HG03457 (cell line): ENCODE measurements at regions not wholly inside any gene's neighbourhood (a gene's known extent, or its start where the extent isn't known, plus 50 kb on each side); places are given as distances from the start of the nearest gene placed in this dataset.
"Not testable (repeated sequence)": the region's sequence is repeated elsewhere in the genome, so short reads cannot be mapped to it uniquely, and the experiment has no call there.

Experiments
- ATAC-seq: cut with Tn5 transposase; IDR thresholded peaks from one replicate; pipeline ENCODE4 v1.9.1; 2021; ENCODE audit warnings: moderate number of reproducible peaks; ENCODE audit not compliant: unreplicated experiment

DNA sequence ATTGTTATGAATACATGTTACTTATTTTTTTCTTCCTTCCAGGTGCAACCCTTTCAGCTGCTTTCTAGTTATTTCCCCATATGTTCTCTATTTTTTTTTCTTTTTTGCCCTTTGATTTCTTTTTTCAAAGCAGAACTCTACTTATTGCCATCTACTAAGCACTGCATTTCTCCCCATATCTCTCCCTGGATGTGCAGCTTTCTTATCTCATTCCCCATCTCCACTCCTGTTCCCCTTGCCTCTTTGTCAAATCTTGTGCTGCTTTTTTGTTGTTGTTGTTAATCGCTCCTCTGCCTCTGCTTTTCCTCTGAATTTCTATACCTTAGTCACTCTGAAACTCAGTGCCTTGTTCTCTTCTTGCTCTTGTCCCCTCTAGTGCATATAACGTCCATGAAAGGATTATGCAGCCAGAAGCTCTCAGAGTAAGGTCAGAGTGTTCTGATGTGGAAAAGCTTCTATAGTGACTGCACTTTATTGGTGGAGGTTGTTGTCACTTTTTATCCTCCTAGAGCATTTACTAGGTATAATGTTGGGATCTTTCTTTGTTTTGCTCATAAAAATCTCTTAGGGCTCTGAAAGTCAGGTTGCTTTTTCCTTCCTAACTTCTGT is 51.1 kb upstream of the JADE1 start:
- ATAC-seq = no peak

GRCh38 chr4:128757712-128758111 is 51.8 kb upstream of the JADE1 start:
- ATAC-seq = no peak

DNA sequence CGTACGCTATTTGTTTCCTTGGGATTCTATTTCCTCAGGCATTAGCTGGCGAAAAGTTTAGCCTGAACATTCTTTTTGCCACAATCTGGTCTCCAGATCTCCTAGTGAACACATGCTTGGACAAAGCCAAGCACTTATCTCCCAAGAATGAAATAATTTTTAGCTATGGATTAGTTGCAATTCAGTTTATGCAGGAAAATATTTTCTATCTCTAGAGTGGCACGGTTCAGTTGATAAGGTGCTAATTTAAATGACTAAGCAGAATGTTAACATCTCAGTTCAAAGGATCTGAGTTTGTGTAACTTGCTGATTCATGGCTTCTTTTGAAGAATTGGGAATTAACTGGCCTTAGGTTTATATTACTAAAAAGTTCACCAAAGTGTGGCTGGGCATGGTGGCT is 58.1 kb upstream of the JADE1 start:
- no peak for ATAC-seq

DNA sequence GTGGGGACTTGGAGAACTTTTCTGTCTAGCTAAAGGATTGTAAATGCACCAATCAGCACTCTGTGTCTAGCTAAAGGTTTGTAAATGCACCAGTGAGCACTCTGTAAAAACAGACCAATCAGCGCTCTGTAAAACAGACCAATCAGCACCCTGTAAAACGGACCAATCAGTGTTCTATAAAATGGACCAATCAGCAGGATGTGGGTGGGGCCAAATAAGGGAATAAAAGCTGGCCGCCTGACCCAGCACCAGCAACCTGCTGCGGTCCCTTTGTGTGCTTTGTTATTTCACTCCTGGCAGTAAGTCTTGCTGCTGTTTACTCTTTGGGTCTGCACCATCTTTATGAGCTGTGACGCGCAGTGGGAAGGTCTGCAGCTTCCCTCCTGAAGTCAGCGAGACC is 67.8 kb upstream of the JADE1 start:
- ATAC-seq = not testable (repeated sequence)

DNA sequence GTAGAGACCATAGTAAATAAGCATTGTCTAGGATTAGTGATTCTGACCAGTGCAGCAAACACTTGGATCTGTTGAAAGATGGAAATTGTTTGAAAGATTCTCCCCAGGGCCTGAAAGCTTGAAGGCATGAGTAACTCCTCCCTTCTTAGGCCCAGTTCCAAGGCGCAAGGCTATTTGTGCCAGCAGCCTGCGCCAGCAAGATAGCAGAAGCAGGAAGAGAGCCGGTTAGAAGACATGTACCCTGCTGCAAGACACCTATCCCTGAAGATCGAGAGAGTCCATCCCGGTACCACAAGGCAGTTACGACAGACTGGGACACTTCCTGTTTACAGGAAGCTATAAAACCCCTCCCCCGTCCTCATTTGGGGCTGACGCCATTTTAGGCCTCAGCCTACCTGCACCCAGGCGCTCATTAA is 72.4 kb upstream of the JADE1 start:
- ATAC-seq = no peak

DNA sequence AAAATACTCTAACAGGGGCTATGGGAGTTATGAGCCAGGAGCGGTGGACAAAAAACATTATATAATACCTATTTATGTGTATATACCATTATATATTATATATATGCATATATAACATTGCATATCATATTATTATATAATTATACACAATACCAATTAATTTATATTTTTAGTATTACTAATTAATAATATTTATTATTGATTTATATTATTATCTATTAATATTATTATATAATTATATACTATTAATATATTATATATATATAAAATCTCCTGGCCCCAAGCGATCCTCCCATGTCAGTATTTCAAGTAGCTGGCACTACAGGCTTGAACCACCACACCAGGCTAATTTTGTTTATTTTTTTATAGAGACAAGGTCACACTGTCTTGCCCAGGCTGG is 73.8 kb upstream of the JADE1 start:
- ATAC-seq = no peak

DNA sequence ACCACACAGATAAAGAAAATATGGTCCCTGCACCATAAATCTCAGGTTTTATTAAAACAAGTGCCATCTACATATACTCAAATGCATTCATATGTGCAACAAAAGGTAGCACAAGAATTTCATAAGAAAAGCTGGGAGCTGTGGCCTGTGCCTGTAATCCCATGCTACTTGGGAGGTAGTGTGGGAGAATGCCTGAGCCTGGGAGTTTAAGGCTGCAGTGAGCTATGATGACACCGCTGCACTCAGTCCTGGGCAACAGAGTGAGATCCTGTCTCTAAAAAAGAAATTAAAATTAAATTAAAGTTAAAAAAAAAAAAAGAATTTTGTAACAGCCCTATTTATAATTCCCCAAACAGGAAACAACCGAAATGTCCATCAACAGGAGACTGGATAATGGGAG is 81.3 kb upstream of the JADE1 start:
- no peak for ATAC-seq

- no peak for ATAC-seq
Measured at GRCh38 chr4:128727658-128728057, 81.8 kb upstream of the JADE1 start.

- no peak for ATAC-seq
Measured at GRCh38 chr4:128725405-128726055, 84.0 kb upstream of the JADE1 start.

GRCh38 chr4:128722911-128723310 is 86.6 kb upstream of the JADE1 start:
- ATAC-seq = no peak

DNA sequence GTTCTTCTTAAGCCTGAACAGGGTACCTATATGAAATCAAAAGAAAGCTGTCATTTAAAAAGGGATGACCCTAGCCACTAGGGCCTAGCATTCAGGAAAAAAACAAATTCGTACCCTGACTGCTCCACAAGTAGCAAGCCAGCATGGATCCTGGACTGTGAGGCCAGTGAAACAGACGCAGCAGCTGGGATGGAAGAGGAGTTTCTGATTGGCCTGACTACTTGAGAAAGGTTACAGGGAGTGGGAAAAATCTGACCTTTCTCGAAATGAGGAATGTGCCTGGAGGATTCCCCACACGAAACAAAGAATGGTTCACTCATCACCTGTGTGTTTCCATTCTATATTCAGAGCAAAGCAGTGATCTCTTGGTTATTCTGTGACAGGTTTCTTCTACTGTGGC is 87.6 kb upstream of the JADE1 start:
- ATAC-seq = no peak

- ATAC-seq = no peak
Measured at GRCh38 chr4:128720270-128720669, 89.2 kb upstream of the JADE1 start.

DNA sequence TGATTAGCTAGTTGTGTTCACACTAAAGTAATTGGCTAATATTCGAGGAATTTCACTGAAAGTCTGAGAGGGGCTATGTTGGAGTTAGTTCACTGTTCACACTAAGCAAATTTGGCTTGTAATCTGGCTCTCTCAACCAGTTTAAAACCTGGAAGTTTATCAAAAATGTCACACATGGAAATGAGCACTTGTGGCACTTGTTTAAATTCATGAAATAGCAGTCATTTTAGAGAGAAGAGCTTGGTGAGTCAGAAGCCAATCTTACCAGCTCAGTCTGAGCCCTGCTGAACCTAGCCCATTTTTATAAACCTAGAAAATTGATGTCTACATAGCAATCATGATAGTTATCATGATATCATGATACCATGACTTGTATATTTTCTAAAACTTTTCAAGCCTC is 90.7 kb upstream of the JADE1 start:
- no peak for ATAC-seq

GRCh38 chr4:128716338-128716737 is 93.2 kb upstream of the JADE1 start:
- no peak for ATAC-seq

- ATAC-seq = no peak
Measured at GRCh38 chr4:128715616-128716015, 93.9 kb upstream of the JADE1 start.

- ATAC-seq = no peak
Measured at GRCh38 chr4:128711361-128711760, 98.1 kb upstream of the JADE1 start.

GRCh38 chr4:128709268-128709667 is 100.2 kb upstream of the JADE1 start:
- ATAC-seq = no peak

- ATAC-seq = no peak
Measured at GRCh38 chr4:128707864-128708263, 101.6 kb upstream of the JADE1 start.

DNA sequence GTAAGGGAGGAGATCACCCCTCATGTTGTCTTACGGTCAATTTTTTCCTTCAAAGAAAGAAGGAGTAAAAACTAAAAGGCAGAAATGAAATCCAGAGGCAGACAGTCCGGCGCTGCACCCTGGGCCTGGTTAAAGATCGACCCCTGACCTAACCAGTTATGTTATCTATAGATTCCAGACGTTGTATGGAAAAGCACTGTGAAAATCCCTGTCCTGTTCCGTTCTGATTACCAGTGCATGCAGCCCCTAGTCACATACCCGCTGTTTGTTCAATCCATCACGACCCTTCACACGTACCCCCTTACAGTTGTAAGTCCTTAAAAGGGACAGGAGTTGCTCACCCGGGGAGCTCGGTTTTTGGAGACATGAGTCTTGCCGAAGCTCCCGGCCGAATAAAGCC is 105.6 kb upstream of the JADE1 start:
- ATAC-seq = no peak

- no peak for ATAC-seq
Measured at GRCh38 chr4:128700659-128701350, 108.7 kb upstream of the JADE1 start.

DNA sequence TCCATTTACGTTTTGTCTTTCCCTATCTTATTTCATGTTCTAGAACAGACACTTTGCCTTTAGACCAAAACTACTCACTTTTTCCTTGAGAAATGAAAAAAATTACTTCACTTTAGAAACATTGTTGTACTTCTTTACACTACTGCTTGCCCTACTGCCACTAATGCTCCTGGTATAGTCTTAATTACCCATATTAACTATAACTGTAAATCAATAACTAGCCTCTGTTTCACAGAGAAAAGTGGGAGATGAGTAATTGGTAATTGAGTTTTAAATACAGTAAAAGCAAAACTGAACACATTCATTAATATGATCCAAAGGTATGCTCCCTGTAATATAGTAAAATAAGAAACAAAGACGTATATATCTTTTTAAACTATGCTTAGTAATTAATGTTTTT is 111.1 kb upstream of the JADE1 start:
- ATAC-seq = no peak

- ATAC-seq = no peak
Measured at GRCh38 chr4:128697323-128697722, 112.2 kb upstream of the JADE1 start.
